HEK293 (cell line): ENCODE measurements at regions not wholly inside any gene's neighbourhood (a gene's known extent, or its start where the extent isn't known, plus 50 kb on each side); places are given as distances from the start of the nearest gene placed in this dataset.

Source experiments
- CTCF ChIA-PET: fragments of 350-600 bp; formaldehyde crosslinking; extraction: SDS; loops from one replicate; lab custom pipeline; 2021; ENCODE audit warnings: antibody characterized with exemption; lab: Yijun Ruan, JAX
- POLR2A ChIA-PET: fragments of 300-600 bp; formaldehyde crosslinking; extraction: SDS; loops from one replicate; lab custom pipeline; 2020; ENCODE audit warnings: antibody characterized with exemption, inconsistent platforms; lab: Yijun Ruan, JAX
- H3K27ac ChIP-seq: fragments of 200-500 bp; sonication (Bioruptor generic); 2 replicates; pipeline ENCODE4 v1.5.1; 2014; ENCODE audit warnings: low read depth, low read length, control low read depth, inconsistent platforms; ENCODE audit errors: extremely low read depth
- H3K36me3 ChIP-seq, 2 experiments: fragments of 200-500 bp in 1 of 2; sonication (Bioruptor generic) in 1 of 2; 1 replicate in 1 of 2; 2 replicates in 1 of 2; pipeline ENCODE4 v1.5.1; 2014 to 2017; ENCODE audit warnings: inconsistent platforms in 2 of 2, low read length in 2 of 2; ENCODE audit not compliant: control insufficient read depth in 2 of 2, insufficient read depth in 1 of 2
- H3K4me1 ChIP-seq: fragments of 200-500 bp; sonication (Bioruptor generic); 2 replicates; pipeline ENCODE4 v1.5.1; 2014; ENCODE audit warnings: mild to moderate bottlenecking, low read length, inconsistent platforms; ENCODE audit not compliant: control insufficient read depth, insufficient read depth
- H3K4me3 ChIP-seq: 2 replicates; pipeline ENCODE4 v1.5.1; 2011; ENCODE audit warnings: low read depth, mild to moderate bottlenecking, control low read depth, low read length, moderate library complexity
- H3K9me3 ChIP-seq: fragments of 200-500 bp; sonication (Bioruptor generic); 2 replicates; pipeline ENCODE4 v1.5.1; 2014; ENCODE audit warnings: low read depth, low read length, inconsistent platforms; ENCODE audit not compliant: control insufficient read depth, insufficient read depth
- KLF9 ChIP-seq: fragments of 450-650 bp; formaldehyde crosslinking; IDR thresholded peaks from 2 replicates; pipeline ENCODE4 v1.5.1; 2016; ENCODE audit warnings: missing biosample characterization, missing genetic modification characterization, low read depth
- SP3 ChIP-seq: fragments of 450-650 bp; formaldehyde crosslinking; IDR thresholded peaks from 2 replicates; pipeline ENCODE4 v1.5.1; 2016; ENCODE audit warnings: missing biosample characterization, missing genetic modification characterization
- ZBTB7A ChIP-seq: fragments of 450-650 bp; formaldehyde crosslinking; IDR thresholded peaks from 2 replicates; pipeline ENCODE4 v1.5.1; 2016; ENCODE audit warnings: low read depth, missing biosample characterization, missing genetic modification characterization
- ZEB2 ChIP-seq: fragments of 450-650 bp; formaldehyde crosslinking; IDR thresholded peaks from 2 replicates; pipeline ENCODE4 v1.5.1; 2016; ENCODE audit warnings: missing biosample characterization, missing genetic modification characterization
- ZFP69B ChIP-seq: fragments of 450-650 bp; formaldehyde crosslinking; IDR thresholded peaks from 2 replicates; pipeline ENCODE4 v1.5.1; 2016; ENCODE audit warnings: missing biosample characterization, missing genetic modification characterization
- ZNF10 ChIP-seq: fragments of 450-650 bp; formaldehyde crosslinking; IDR thresholded peaks from 2 replicates; pipeline ENCODE4 v1.5.1; 2017; ENCODE audit warnings: missing biosample characterization, missing genetic modification characterization
- ZNF202 ChIP-seq: fragments of 450-650 bp; formaldehyde crosslinking; IDR thresholded peaks from 2 replicates; pipeline ENCODE4 v1.5.1; 2016; ENCODE audit warnings: missing biosample characterization, missing genetic modification characterization, borderline replicate concordance
- ZNF239 ChIP-seq: fragments of 450-650 bp; formaldehyde crosslinking; IDR thresholded peaks from 2 replicates; pipeline ENCODE4 v1.5.1; 2016; ENCODE audit warnings: missing biosample characterization, missing genetic modification characterization
- ZNF335 ChIP-seq: fragments of 450-650 bp; formaldehyde crosslinking; conservative IDR thresholded peaks from 2 replicates; pipeline ENCODE4 v1.5.1; 2016; ENCODE audit warnings: missing biosample characterization, missing genetic modification characterization
- ZNF391 ChIP-seq: fragments of 450-650 bp; formaldehyde crosslinking; IDR thresholded peaks from 2 replicates; pipeline ENCODE4 v1.5.1; 2016; ENCODE audit warnings: low read depth, missing biosample characterization, missing genetic modification characterization, borderline replicate concordance
- ZNF394 ChIP-seq: fragments of 450-650 bp; formaldehyde crosslinking; IDR thresholded peaks from 2 replicates; pipeline ENCODE4 v1.5.1; 2016; ENCODE audit warnings: missing biosample characterization, missing genetic modification characterization, mild to moderate bottlenecking, moderate library complexity, borderline replicate concordance
- ZNF423 ChIP-seq: fragments of 450-650 bp; formaldehyde crosslinking; IDR thresholded peaks from 2 replicates; pipeline ENCODE4 v1.5.1; 2016; ENCODE audit warnings: missing biosample characterization, missing genetic modification characterization
- ZNF513 ChIP-seq: fragments of 450-650 bp; IDR thresholded peaks from 2 replicates; pipeline ENCODE4 v1.5.1; 2018; ENCODE audit warnings: missing biosample characterization, missing genetic modification characterization
- ZNF558 ChIP-seq: fragments of 450-650 bp; formaldehyde crosslinking; IDR thresholded peaks from 2 replicates; pipeline ENCODE4 v1.5.1; 2016; ENCODE audit warnings: missing biosample characterization, missing genetic modification characterization
- ZNF792 ChIP-seq: fragments of 450-650 bp; formaldehyde crosslinking; IDR thresholded peaks from 2 replicates; pipeline ENCODE4 v1.5.1; 2016; ENCODE audit warnings: missing biosample characterization, missing genetic modification characterization
- ZSCAN30 ChIP-seq: fragments of 450-650 bp; IDR thresholded peaks from 2 replicates; pipeline ENCODE4 v1.5.1; 2018; ENCODE audit warnings: missing biosample characterization, mild to moderate bottlenecking, missing genetic modification characterization, moderate library complexity
- TF ChIP-seq, protein P1 (sequence below): fragments of 450-650 bp; formaldehyde crosslinking; conservative IDR thresholded peaks from 2 replicates; pipeline ENCODE4 v1.5.1; 2016; ENCODE audit warnings: low read depth, missing biosample characterization, missing genetic modification characterization
- TF ChIP-seq, protein P2 (sequence below): fragments of 450-650 bp; formaldehyde crosslinking; IDR thresholded peaks from 2 replicates; pipeline ENCODE4 v1.5.1; 2016; ENCODE audit warnings: missing biosample characterization, missing genetic modification characterization
- TF ChIP-seq, protein P3 (sequence below): fragments of 450-650 bp; formaldehyde crosslinking; IDR thresholded peaks from 2 replicates; pipeline ENCODE4 v1.5.1; 2016; ENCODE audit warnings: missing biosample characterization, missing genetic modification characterization

GRCh38 chr1:70805641-70806040, 242.0 kb downstream of the PTGER3 start (continued):
- TF ChIP-seq, protein P1, sequence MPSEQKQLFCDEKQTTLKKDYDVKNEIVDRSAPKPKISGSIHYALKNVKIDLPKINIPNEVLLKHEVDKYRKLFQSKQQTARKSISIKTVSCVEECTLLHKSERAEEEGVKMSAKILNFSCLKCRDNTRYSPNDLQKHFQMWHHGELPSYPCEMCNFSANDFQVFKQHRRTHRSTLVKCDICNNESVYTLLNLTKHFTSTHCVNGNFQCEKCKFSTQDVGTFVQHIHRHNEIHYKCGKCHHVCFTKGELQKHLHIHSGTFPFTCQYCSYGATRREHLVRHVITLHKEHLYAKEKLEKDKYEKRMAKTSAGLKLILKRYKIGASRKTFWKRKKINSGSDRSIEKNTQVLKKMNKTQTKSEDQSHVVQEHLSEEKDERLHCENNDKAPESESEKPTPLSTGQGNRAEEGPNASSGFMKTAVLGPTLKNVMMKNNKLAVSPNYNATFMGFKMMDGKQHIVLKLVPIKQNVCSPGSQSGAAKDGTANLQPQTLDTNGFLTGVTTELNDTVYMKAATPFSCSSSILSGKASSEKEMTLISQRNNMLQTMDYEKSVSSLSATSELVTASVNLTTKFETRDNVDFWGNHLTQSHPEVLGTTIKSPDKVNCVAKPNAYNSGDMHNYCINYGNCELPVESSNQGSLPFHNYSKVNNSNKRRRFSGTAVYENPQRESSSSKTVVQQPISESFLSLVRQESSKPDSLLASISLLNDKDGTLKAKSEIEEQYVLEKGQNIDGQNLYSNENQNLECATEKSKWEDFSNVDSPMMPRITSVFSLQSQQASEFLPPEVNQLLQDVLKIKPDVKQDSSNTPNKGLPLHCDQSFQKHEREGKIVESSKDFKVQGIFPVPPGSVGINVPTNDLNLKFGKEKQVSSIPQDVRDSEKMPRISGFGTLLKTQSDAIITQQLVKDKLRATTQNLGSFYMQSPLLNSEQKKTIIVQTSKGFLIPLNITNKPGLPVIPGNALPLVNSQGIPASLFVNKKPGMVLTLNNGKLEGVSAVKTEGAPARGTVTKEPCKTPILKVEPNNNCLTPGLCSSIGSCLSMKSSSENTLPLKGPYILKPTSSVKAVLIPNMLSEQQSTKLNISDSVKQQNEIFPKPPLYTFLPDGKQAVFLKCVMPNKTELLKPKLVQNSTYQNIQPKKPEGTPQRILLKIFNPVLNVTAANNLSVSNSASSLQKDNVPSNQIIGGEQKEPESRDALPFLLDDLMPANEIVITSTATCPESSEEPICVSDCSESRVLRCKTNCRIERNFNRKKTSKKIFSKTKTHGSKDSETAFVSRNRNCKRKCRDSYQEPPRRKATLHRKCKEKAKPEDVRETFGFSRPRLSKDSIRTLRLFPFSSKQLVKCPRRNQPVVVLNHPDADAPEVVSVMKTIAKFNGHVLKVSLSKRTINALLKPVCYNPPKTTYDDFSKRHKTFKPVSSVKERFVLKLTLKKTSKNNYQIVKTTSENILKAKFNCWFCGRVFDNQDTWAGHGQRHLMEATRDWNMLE (tag by site-specific recombination), result no peak
- no peak for TF ChIP-seq ZEB2 (tag by site-specific recombination)
- TF ChIP-seq ZNF391 (tag by site-specific recombination), result no peak
- TF ChIP-seq, protein P2, sequence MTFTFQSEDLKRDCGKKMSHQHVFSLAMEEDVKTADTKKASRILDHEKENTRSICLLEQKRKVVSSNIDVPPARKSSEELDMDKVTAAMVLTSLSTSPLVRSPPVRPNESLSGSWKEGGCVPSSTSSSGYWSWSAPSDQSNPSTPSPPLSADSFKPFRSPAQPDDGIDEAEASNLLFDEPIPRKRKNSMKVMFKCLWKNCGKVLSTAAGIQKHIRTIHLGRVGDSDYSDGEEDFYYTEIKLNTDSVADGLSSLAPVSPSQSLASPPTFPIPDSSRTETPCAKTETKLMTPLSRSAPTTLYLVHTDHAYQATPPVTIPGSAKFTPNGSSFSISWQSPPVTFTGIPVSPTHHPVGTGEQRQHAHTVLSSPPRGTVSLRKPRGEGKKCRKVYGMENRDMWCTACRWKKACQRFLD (tag by site-specific recombination), result no peak
- TF ChIP-seq ZSCAN30 (tag by site-specific recombination), result no peak
- no peak for TF ChIP-seq ZNF239
- TF ChIP-seq ZNF335 (tag by site-specific recombination), result no peak
- TF ChIP-seq ZBTB7A (tag by site-specific recombination), result no peak
- no peak for TF ChIP-seq ZNF558 (tag by site-specific recombination)

DNA sequence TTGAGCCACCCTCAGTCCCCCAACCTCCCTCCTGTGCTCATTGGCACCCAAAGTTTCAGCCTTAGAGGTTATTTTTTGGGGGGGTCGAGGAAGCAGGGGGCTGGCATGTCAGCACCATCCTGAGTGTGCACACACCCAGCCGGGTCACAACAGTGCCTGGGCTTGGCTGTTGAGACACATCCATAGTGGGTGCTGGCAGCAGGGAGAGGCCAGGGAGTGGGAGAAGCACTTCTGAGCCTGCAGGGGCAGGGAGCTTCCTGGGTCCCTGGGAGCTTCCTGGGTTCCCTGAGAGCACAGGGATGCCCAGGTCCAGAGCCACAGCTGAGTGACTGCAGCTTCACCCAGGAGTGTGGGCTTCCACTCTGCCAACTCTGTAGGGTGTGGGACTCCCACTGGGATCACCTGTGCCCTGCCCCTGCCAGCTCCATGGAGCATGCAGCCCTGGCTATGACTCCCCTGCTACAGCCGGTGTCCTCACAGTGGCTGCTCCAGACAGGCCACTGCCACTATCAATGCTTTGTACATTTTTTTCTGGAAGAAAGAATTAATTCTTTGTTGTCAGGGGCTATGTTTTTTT, 240.4 kb downstream of the PTGER3 start:
- no peak for TF ChIP-seq ZNF202
- no peak for TF ChIP-seq ZNF513 (tag by site-specific recombination)
- no peak for TF ChIP-seq ZNF10 (tag by site-specific recombination)
- TF ChIP-seq ZFP69B (tag by site-specific recombination), result no peak
- Histone ChIP-seq H3K4me3 (no peak overlapping the region), H3K4me1 (no peaks in the 10 kb centered on the region), H3K9me3 (no peaks in the 10 kb centered on the region), H3K36me3 (no peaks in the 10 kb centered on the region), H3K27ac (no peak overlapping the region)
- CTCF ChIA-PET, result no interaction called here
- POLR2A ChIA-PET, result no interaction called here

DNA sequence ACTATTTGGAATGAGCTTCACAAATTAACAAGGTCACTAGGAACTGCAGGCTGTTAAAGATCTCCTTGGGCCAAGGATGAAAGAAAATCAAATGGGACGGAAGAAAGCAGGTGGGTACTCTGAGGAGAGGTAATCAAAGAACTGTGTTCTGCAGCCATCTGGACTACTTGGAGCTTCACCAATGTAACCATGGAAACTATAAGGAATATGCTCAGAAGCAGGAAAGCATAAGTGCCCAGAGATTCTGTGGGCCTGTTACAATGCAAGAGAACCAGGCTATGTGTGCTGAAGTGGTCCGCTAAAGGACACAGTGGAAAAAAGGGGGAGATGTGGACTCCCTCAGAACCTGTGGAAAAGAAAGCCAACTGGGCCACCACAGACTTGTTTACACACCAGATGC, 238.5 kb downstream of the PTGER3 start:
- Histone ChIP-seq H3K27ac (no peak overlapping the region), H3K9me3 (no peaks in the 10 kb centered on the region), H3K36me3 (no peaks in the 10 kb centered on the region), H3K4me1 (no peaks in the 10 kb centered on the region), H3K4me3 (no peak overlapping the region)
- ChIA-PET POLR2A (no interaction called here), CTCF (no interaction called here)
- TF ChIP-seq ZNF792 (tag by site-specific recombination) (no peak), SP3 (tag by site-specific recombination) (no peak), ZNF394 (tag by site-specific recombination) (no peak), ZNF423 (tag by site-specific recombination) (no peak), KLF9 (tag by site-specific recombination) (no peak)
- TF ChIP-seq, protein P3, sequence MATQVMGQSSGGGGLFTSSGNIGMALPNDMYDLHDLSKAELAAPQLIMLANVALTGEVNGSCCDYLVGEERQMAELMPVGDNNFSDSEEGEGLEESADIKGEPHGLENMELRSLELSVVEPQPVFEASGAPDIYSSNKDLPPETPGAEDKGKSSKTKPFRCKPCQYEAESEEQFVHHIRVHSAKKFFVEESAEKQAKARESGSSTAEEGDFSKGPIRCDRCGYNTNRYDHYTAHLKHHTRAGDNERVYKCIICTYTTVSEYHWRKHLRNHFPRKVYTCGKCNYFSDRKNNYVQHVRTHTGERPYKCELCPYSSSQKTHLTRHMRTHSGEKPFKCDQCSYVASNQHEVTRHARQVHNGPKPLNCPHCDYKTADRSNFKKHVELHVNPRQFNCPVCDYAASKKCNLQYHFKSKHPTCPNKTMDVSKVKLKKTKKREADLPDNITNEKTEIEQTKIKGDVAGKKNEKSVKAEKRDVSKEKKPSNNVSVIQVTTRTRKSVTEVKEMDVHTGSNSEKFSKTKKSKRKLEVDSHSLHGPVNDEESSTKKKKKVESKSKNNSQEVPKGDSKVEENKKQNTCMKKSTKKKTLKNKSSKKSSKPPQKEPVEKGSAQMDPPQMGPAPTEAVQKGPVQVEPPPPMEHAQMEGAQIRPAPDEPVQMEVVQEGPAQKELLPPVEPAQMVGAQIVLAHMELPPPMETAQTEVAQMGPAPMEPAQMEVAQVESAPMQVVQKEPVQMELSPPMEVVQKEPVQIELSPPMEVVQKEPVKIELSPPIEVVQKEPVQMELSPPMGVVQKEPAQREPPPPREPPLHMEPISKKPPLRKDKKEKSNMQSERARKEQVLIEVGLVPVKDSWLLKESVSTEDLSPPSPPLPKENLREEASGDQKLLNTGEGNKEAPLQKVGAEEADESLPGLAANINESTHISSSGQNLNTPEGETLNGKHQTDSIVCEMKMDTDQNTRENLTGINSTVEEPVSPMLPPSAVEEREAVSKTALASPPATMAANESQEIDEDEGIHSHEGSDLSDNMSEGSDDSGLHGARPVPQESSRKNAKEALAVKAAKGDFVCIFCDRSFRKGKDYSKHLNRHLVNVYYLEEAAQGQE (tag by site-specific recombination), result no peak
